Stimulated activated CD8-positive, alpha-beta memory T cell treated with anti-CD3 and anti-CD28 coated beads, Interleukin-4, amount 100 ng/mL, for 1 hour (primary cell): ENCODE measurements at regions not wholly inside any gene's neighbourhood (a gene's known extent, or its start where the extent isn't known, plus 50 kb on each side); places are given as distances from the start of the nearest gene placed in this dataset.

Experiments
- DNase-seq, 2 donors: peaks; one replicate each; pipeline ENCODE4 v3.0.0-alpha.2; 2020; ENCODE audit warnings: low read depth in 2 of 2, low spot score in 1 of 2

GRCh38 chr6:156725712-156726111 is 51.5 kb upstream of the ARID1B start:
- DNase-seq = no peak

- no peak for DNase-seq
Measured at GRCh38 chr6:156720691-156721685, 56.2 kb upstream of the ARID1B start.

GRCh38 chr6:156719720-156720563 is 57.2 kb upstream of the ARID1B start:
- peak; percentile 21 to 42 for DNase-seq

GRCh38 chr6:156719395-156719719 is 57.8 kb upstream of the ARID1B start:
- DNase-seq = no peak

GRCh38 chr6:156718647-156719394 is 58.4 kb upstream of the ARID1B start:
- DNase-seq = no peak

GRCh38 chr6:156717542-156717941 is 59.6 kb upstream of the ARID1B start:
- DNase-seq = no peak

- DNase-seq = no peak
Measured at GRCh38 chr6:156715839-156716238, 61.3 kb upstream of the ARID1B start.

- DNase-seq = no peak
Measured at GRCh38 chr6:156713548-156713947, 63.6 kb upstream of the ARID1B start.

- DNase-seq = no peak
Measured at GRCh38 chr6:156710479-156710878, 66.7 kb upstream of the ARID1B start.

GRCh38 chr6:156707818-156708217 is 69.4 kb upstream of the ARID1B start:
- no peak for DNase-seq

GRCh38 chr6:156703719-156704118 is 73.5 kb upstream of the ARID1B start:
- DNase-seq = no peak

- DNase-seq = no peak
Measured at GRCh38 chr6:156701966-156702365, 75.2 kb upstream of the ARID1B start.

GRCh38 chr6:156700440-156701057 is 76.6 kb upstream of the ARID1B start:
- DNase-seq = no peak

- DNase-seq = no peak
Measured at GRCh38 chr6:156699935-156700334, 77.2 kb upstream of the ARID1B start.

GRCh38 chr6:156699017-156699421 is 78.2 kb upstream of the ARID1B start:
- DNase-seq = no peak

GRCh38 chr6:156698239-156699016 is 78.8 kb upstream of the ARID1B start:
- no peak for DNase-seq

GRCh38 chr6:156697225-156697830 is 79.8 kb upstream of the ARID1B start:
- DNase-seq = no peak

- DNase-seq = no peak
Measured at GRCh38 chr6:156695742-156696141, 81.4 kb upstream of the ARID1B start.

- no peak for DNase-seq
Measured at GRCh38 chr6:156694679-156695078, 82.5 kb upstream of the ARID1B start.

GRCh38 chr6:156691018-156691417 is 86.2 kb upstream of the ARID1B start:
- DNase-seq = no peak
